NCI-H1105 treated with DMSO at 0.1 percent for 48 hours (cell line): ENCODE measurements at regions not wholly inside any gene's neighbourhood (a gene's known extent, or its start where the extent isn't known, plus 50 kb on each side); places are given as distances from the start of the nearest gene placed in this dataset.

ENCODE experiments used
- DNase-seq: peaks from one replicate; lab custom pipeline; 2025; lab: John Stamatoyannopoulos, UW

GRCh38 chr13:39159846-39160370 is 121.7 kb downstream of the NHLRC3 start:
- no peak for DNase-seq

- no peak for DNase-seq
These were observed 128.8 kb downstream of the NHLRC3 start for GRCh38 chr13:39167018-39167417.

- DNase-seq: no peak
These were observed 132.5 kb downstream of the NHLRC3 start for GRCh38 chr13:39170711-39171110.

- no peak for DNase-seq
These were observed 147.1 kb downstream of the NHLRC3 start for GRCh38 chr13:39185326-39185725.

- DNase-seq: peak; percentile 15
These were observed 148.1 kb downstream of the NHLRC3 start for GRCh38 chr13:39186205-39186875.

- DNase-seq: no peak
These were observed 151.5 kb downstream of the NHLRC3 start for GRCh38 chr13:39189778-39190177.

- DNase-seq: no peak
These were observed 158.8 kb downstream of the NHLRC3 start for GRCh38 chr13:39196965-39197646.

GRCh38 chr13:39197647-39198007 is 159.4 kb downstream of the NHLRC3 start:
- no peak for DNase-seq

- DNase-seq: no peak
These were observed 162.1 kb downstream of the NHLRC3 start for GRCh38 chr13:39200249-39200910.

- no peak for DNase-seq
These were observed 162.9 kb downstream of the NHLRC3 start for GRCh38 chr13:39201180-39201579.

GRCh38 chr13:39202746-39203145 is 164.5 kb downstream of the NHLRC3 start:
- no peak for DNase-seq

GRCh38 chr13:39208636-39209035 is 170.4 kb downstream of the NHLRC3 start:
- no peak for DNase-seq

- no peak for DNase-seq
These were observed 171.7 kb downstream of the NHLRC3 start for GRCh38 chr13:39209731-39210531.

GRCh38 chr13:39210961-39211534 is 172.8 kb downstream of the NHLRC3 start:
- DNase-seq: no peak

GRCh38 chr13:39215971-39216370 is 177.7 kb downstream of the NHLRC3 start:
- no peak for DNase-seq

- DNase-seq: no peak
These were observed 179.2 kb downstream of the NHLRC3 start for GRCh38 chr13:39217471-39217870.

GRCh38 chr13:39224671-39225240 is 186.5 kb downstream of the NHLRC3 start:
- DNase-seq: no peak

GRCh38 chr13:39225860-39226259 is 187.6 kb downstream of the NHLRC3 start:
- DNase-seq: no peak

- DNase-seq: no peak
These were observed 188.1 kb downstream of the NHLRC3 start for GRCh38 chr13:39226359-39226758.

GRCh38 chr13:39232401-39232980 is 194.2 kb downstream of the NHLRC3 start:
- no peak for DNase-seq

GRCh38 chr13:39232999-39233398 is 194.7 kb downstream of the NHLRC3 start:
- DNase-seq: no peak
